HUES6 (cell line): ENCODE measurements at regions not wholly inside any gene's neighbourhood (a gene's known extent, or its start where the extent isn't known, plus 50 kb on each side); places are given as distances from the start of the nearest gene placed in this dataset.

Source experiments
- H3K27ac ChIP-seq: 2 replicates; pipeline ENCODE4 v1.7.0; 2013; ENCODE audit warnings: low read depth, mild to moderate bottlenecking, low read length, inconsistent platforms
- H3K27me3 ChIP-seq: 2 replicates; pipeline ENCODE4 v1.6.1; 2013; ENCODE audit warnings: low read length; ENCODE audit not compliant: control insufficient read depth, insufficient read depth
- H3K36me3 ChIP-seq: 2 replicates; pipeline ENCODE4 v1.6.1; 2013; ENCODE audit warnings: low read length; ENCODE audit not compliant: control insufficient read depth, insufficient read depth
- H3K4me1 ChIP-seq: 2 replicates; pipeline ENCODE4 v1.6.1; 2013; ENCODE audit warnings: low read length; ENCODE audit not compliant: control insufficient read depth, insufficient read depth
- H3K4me3 ChIP-seq: 2 replicates; pipeline ENCODE4 v1.5.1; 2013; ENCODE audit warnings: low read depth, low read length
- H3K9ac ChIP-seq: one replicate; pipeline ENCODE4 v1.6.1; 2013; ENCODE audit warnings: mild to moderate bottlenecking, low read length
- H3K9me3 ChIP-seq: 2 replicates; pipeline ENCODE4 v1.6.1; 2013; ENCODE audit warnings: low read depth, low read length; ENCODE audit not compliant: control insufficient read depth, insufficient read depth

GRCh38 chr10:51000164-51000563 is 74.1 kb upstream of the PRKG1 start:
- Histone ChIP-seq H3K4me1 (no peaks in the 10 kb centered on the region), H3K9me3 (no peaks in the 10 kb centered on the region), H3K36me3 (no peaks in the 10 kb centered on the region), H3K9ac (no peak overlapping the region), H3K27me3 (0 out of 2 replicates have a peak, but pooled peaks cover 3% of the 10 kb centered on the region), H3K4me3 (no peak overlapping the region), H3K27ac (no peak overlapping the region)

- Histone ChIP-seq H3K9me3 (no peaks in the 10 kb centered on the region), H3K36me3 (no peaks in the 10 kb centered on the region), H3K27me3 (0 out of 2 replicates have a peak, but pooled peaks cover 3% of the 10 kb centered on the region), H3K4me1 (peaks cover 3% of the 10 kb centered on the region; the same call in 1 of the 2 replicates), H3K4me3 (no peak overlapping the region), H3K27ac (no peak overlapping the region), H3K9ac (no peak overlapping the region)
Observed at GRCh38 chr10:51000976-51001375, 73.3 kb upstream of the PRKG1 start.

- Histone ChIP-seq H3K4me1 (peaks cover 8% of the 10 kb centered on the region; the same call in 1 of the 2 replicates), H3K4me3 (no peak overlapping the region), H3K36me3 (no peaks in the 10 kb centered on the region), H3K27me3 (no peaks in the 10 kb centered on the region), H3K9me3 (no peaks in the 10 kb centered on the region), H3K9ac (no peak overlapping the region), H3K27ac (no peak overlapping the region)
Observed at GRCh38 chr10:51001587-51001986, 72.7 kb upstream of the PRKG1 start.

- Histone ChIP-seq H3K27ac (no peak overlapping the region), H3K4me3 (no peak overlapping the region), H3K9me3 (no peaks in the 10 kb centered on the region), H3K27me3 (no peaks in the 10 kb centered on the region), H3K9ac (no peak overlapping the region), H3K36me3 (no peaks in the 10 kb centered on the region), H3K4me1 (peaks cover 8% of the 10 kb centered on the region; the same call in 1 of the 2 replicates)
Observed at GRCh38 chr10:51002469-51002868, 71.8 kb upstream of the PRKG1 start.

- Histone ChIP-seq H3K27ac (no peak overlapping the region), H3K36me3 (no peaks in the 10 kb centered on the region), H3K4me3 (no peak overlapping the region), H3K9me3 (no peaks in the 10 kb centered on the region), H3K27me3 (no peaks in the 10 kb centered on the region), H3K9ac (no peak overlapping the region), H3K4me1 (peaks cover 8% of the 10 kb centered on the region; the same call in 1 of the 2 replicates)
Observed at GRCh38 chr10:51004776-51005175, 69.5 kb upstream of the PRKG1 start.

GRCh38 chr10:51005551-51005950 is 68.7 kb upstream of the PRKG1 start:
- no peak overlapping the region for H3K27ac ChIP-seq
- H3K27me3 ChIP-seq, result no peaks in the 10 kb centered on the region
- H3K9ac ChIP-seq, result no peak overlapping the region
- H3K36me3 ChIP-seq, result no peaks in the 10 kb centered on the region
- H3K4me3 ChIP-seq, result no peak overlapping the region
- H3K4me1 ChIP-seq, result peaks cover 8% of the 10 kb centered on the region; the same call in 1 of the 2 replicates
- H3K9me3 ChIP-seq, result no peaks in the 10 kb centered on the region

- peaks cover 8% of the 10 kb centered on the region; the same call in 1 of the 2 replicates for H3K4me1 ChIP-seq
- no peak overlapping the region for H3K4me3 ChIP-seq
- H3K36me3 ChIP-seq, result no peaks in the 10 kb centered on the region
- no peaks in the 10 kb centered on the region for H3K27me3 ChIP-seq
- no peak overlapping the region for H3K9ac ChIP-seq
- H3K27ac ChIP-seq, result no peak overlapping the region
- no peaks in the 10 kb centered on the region for H3K9me3 ChIP-seq
Observed at GRCh38 chr10:51006686-51007085, 67.6 kb upstream of the PRKG1 start.

- no peaks in the 10 kb centered on the region for H3K27me3 ChIP-seq
- H3K36me3 ChIP-seq, result no peaks in the 10 kb centered on the region
- H3K4me1 ChIP-seq, result peaks cover 8% of the 10 kb centered on the region; the same call in 1 of the 2 replicates
- H3K9ac ChIP-seq, result no peak overlapping the region
- no peak overlapping the region for H3K27ac ChIP-seq
- H3K4me3 ChIP-seq, result no peak overlapping the region
- H3K9me3 ChIP-seq, result no peaks in the 10 kb centered on the region
Observed at GRCh38 chr10:51007781-51008180, 66.5 kb upstream of the PRKG1 start.

- no peaks in the 10 kb centered on the region for H3K36me3 ChIP-seq
- H3K27ac ChIP-seq, result no peak overlapping the region
- no peaks in the 10 kb centered on the region for H3K9me3 ChIP-seq
- no peak overlapping the region for H3K9ac ChIP-seq
- peaks cover 8% of the 10 kb centered on the region; the same call in 1 of the 2 replicates for H3K4me1 ChIP-seq
- H3K27me3 ChIP-seq, result no peaks in the 10 kb centered on the region
- no peak overlapping the region for H3K4me3 ChIP-seq
Observed at GRCh38 chr10:51008346-51008745, 65.9 kb upstream of the PRKG1 start.

GRCh38 chr10:51010977-51011376 is 63.3 kb upstream of the PRKG1 start:
- Histone ChIP-seq H3K4me1 (peaks cover 5% of the 10 kb centered on the region; the same call in 1 of the 2 replicates), H3K27me3 (no peaks in the 10 kb centered on the region), H3K4me3 (no peak overlapping the region), H3K9ac (no peak overlapping the region), H3K36me3 (no peaks in the 10 kb centered on the region), H3K27ac (no peak overlapping the region), H3K9me3 (no peaks in the 10 kb centered on the region)

- H3K9ac ChIP-seq, result no peak overlapping the region
- no peaks in the 10 kb centered on the region for H3K9me3 ChIP-seq
- H3K36me3 ChIP-seq, result no peaks in the 10 kb centered on the region
- H3K4me1 ChIP-seq, result no peaks in the 10 kb centered on the region
- H3K27me3 ChIP-seq, result no peaks in the 10 kb centered on the region
- no peak overlapping the region for H3K4me3 ChIP-seq
- no peak overlapping the region for H3K27ac ChIP-seq
Observed at GRCh38 chr10:51012073-51012472, 62.2 kb upstream of the PRKG1 start.
